ENCODE measurements at regions not wholly inside any gene's neighbourhood (a gene's known extent, or its start where the extent isn't known, plus 50 kb on each side); places are given as distances from the start of the nearest gene placed in this dataset.

GRCh38 chr1:47547753-47548573, 110.1 kb downstream of the FOXD2 start:
- TF ChIP-seq POLR2A (IDR thresholded peaks at IDR 0.05) (no peak), CTCF (IDR thresholded peaks at IDR 0.05) (no peak)

All from uterus (tissue), 2 donors.